ENCODE measurements at regions not wholly inside any gene's neighbourhood (a gene's known extent, or its start where the extent isn't known, plus 50 kb on each side); places are given as distances from the start of the nearest gene placed in this dataset.

DNA sequence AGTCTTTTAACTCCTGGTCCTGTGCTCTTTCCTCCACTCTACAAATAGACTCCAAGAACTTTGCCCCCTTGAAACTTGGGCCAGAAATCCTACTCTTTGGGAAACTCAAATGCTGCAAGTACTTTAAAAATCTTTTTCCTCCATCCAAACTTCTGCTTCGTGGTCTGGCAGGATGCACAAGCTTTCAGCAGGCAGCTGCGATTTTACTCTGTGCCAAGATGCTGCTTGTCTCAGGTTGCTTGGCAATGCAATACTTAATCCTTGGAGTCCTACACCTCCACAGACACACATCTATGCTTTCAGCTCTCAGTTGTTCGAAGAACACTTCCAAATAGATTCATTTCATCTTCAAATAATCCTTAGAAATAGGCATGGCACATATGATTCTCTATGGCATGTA is 435.3 kb upstream of the USP24 start:
- DNase-seq (ENCODE audit: low read depth in 1 of 2, low spot score in 1 of 2): no peak

DNA sequence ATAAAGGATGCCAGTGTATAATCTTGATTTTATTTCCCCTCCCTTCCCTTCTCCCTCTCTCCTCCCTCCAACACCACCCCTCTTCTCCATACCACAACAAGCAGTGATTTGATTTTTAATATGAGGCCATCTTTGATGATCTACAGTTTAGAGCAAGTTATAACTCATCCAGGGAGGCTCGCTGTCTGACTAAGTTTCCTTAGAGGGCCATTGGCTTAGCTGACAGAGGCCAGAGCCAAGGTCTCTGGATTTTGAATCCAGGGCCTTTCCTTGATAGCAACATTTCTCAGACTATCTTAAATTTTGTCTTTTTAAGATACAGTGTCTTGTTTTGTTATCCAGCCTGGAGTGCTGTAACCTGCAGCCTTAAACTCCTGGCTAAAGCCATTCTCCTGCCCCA is 431.0 kb upstream of the USP24 start:
- no peak for DNase-seq (ENCODE audit: low read depth in 1 of 2, low spot score in 1 of 2)

DNA sequence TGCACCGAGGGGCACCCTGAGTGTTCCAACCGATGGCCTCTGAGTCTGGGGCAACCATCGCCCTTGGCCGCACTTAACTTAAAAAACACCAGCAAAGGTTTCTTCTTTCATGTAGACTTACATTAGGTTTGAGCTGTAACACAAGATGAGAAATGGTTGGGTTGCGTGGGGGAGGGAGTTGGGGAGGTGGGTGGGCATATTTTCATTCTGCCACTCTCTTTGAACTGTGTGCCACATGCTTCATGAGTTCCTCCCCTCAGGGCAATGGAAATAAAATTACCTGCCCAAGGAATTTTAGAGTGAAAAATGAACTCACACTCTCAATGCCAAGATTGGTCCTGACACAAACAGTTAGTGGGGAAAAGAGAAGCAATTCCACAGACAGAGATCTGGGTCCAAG is 430.1 kb upstream of the USP24 start:
- no peak for DNase-seq (ENCODE audit: low read depth in 1 of 2, low spot score in 1 of 2)

DNA sequence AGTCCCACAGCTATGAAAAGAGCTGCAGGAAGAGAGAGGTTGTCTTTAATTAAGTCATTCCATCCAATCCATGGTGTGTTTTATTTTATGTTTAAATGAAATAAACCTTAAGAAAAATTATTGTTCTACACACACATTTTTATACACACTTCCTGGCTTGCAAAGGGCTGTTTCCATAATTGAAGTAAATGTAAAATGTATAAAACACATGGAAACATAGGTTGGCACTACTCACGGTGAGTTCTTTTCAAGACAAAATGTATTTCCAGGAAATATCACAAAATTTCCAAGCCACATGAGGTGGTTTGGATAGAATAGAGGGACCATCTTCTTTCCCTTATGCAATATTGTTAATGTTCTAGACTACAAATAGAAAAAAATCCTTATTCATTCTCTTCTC is 426.8 kb upstream of the USP24 start:
- DNase-seq (ENCODE audit: low read depth in 1 of 2, low spot score in 1 of 2): no peak

DNA sequence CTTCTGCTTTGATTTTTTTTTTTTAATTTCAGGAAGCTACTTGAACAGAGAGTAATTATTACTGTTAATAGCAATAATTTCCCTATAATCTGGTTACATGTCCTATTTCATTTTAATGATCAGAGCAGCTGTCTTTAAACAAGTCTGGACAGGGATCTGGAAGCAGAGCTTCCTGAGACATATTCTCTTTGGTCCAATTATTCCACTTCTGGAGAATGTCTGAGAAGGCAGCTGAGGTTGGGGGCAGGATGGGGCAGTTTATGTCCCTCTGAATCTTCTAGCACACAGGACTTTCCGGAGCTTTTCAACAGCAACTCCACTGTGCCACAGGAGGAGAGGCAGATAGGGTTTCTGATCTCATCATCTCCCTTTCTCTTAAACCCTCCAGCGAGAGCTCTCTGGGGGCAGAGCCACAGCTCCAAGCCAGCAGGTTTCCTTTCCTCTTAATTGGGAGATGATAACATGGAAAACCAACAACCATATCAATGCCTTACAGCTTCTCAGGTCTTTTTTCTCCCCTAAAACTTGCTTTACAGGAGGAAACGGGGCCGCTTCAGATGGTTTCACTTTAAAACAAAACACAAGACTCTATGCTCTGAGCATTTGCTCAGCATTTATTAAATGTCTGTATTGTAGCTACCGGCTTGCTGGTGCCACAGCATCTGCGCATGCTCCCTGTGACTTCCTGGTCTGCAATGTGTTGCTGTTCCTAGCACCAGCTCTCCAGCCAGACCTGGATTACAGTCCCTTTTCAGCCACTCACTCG is 425.7 kb upstream of the USP24 start:
- peak in 1 of 2 donors; percentile 2 for DNase-seq (ENCODE audit: low read depth in 1 of 2, low spot score in 1 of 2)

DNA sequence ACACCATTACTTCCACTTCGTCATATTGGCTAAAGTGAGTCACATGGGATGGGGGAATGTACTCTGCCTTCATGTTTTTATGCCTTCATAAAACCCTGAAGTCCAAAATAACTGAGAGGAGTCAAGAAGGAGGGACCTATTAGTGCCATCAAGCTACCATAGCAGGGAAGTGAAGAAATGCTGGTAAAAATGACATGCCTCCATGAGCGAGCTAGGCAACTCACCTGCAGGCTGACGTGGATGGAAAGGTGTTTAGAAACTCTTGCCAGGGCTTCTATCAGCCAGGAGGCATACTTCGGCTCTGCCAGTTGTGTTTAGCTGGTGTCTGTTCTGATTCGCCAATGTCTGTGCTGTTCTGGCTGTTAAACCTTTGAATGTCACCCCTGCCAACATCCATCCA is 424.4 kb upstream of the USP24 start:
- DNase-seq (ENCODE audit: low read depth in 1 of 2, low spot score in 1 of 2): no peak

DNA sequence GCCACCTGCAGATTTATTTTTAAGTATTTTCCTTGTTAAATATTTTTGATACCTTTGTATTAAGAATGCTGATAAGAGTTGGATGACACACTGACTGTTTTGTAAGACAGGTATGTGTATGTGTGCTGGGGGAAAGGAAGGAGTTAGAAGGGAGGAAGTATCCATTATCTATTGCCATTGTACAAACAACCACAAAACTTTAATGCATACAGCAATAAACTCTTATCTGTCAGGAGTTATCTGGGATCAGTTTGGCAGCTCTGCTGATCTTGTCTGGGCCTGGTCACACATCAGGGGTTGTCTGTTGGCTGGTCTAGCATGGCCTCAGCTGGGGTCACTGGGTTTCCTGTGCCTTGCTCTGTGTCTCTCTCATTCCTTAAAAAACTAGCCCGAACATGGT is 423.9 kb upstream of the USP24 start:
- DNase-seq (ENCODE audit: low read depth in 1 of 2, low spot score in 1 of 2): no peak

DNA sequence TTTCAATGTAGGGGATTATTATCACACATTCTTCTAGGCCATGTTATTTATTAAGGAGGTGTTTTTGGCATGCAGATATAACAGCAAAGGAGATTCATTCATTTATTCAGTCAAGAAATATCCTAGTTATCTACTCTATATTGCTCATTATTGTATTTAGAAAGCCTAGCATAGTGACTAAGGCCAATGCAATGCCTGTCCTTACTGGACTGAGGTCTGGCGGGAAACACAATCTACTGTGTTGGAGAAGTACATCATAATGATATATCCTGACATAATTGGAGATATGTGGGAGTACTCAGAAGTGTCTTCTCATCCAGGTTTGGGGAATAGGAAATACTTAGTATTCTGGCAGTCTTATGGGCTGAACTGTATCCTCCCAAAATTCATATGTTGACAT is 421.5 kb upstream of the USP24 start:
- no peak for DNase-seq (ENCODE audit: low read depth in 1 of 2, low spot score in 1 of 2)

DNA sequence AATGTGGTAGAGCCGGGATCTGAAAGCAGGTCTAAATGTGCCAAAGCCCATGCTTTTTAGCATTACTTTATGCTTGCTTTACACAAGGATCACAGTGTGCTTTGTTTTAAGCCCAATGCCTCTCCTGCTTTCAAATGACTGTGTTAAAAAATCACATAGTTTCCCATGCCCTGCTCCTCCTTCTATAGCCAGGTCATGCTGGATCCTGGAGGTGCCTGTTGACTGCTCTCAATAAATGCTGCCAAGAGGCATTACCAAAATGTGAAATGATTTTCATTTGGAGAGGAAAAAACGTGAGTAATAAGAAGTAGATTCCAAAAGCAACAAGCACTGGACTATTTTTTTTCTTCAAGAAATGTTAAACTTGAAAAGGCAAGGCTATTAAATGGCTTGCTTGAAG is 420.7 kb upstream of the USP24 start:
- DNase-seq (ENCODE audit: low read depth in 1 of 2, low spot score in 1 of 2): no peak

DNA sequence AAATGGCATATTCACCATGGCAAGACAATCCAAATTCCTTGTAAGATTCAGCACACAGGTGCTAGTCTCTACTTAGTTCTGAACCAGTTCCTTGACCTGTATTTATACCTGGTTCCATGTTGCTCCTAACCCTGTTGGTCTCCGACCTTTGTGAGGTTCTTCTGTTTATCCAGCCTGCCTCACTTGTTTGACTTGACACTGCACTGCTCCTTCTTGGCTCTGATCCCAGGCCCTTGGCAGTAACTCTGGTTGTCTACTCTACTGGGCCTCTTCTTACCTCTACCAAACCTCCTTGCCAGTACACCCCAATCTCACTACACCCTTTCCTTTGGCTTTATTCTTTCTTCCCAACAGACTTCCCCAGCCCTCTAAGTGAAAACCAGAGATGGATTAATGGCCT is 419.4 kb upstream of the USP24 start:
- DNase-seq (ENCODE audit: low read depth in 1 of 2, low spot score in 1 of 2): no peak

DNA sequence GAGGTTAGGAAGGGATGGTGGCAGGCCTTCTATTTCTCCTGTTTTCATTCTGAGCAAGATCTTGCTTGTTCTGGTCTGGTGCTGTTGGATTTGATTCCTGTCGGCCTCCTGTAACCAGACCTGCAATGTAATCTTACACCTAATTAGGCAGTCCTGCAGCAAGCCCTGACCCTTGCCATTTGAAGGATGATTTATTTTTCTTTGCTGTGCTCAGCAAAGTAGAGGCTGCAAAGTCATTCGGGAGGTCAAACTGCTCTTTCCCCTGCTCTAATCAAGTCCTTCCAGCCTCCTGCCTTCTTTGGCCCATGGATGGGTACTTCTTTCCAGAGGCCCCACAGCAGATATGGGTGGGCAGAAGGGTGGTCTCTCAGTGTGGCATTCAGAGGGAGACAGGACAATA is 417.7 kb upstream of the USP24 start:
- no peak for DNase-seq (ENCODE audit: low read depth in 1 of 2, low spot score in 1 of 2)

DNA sequence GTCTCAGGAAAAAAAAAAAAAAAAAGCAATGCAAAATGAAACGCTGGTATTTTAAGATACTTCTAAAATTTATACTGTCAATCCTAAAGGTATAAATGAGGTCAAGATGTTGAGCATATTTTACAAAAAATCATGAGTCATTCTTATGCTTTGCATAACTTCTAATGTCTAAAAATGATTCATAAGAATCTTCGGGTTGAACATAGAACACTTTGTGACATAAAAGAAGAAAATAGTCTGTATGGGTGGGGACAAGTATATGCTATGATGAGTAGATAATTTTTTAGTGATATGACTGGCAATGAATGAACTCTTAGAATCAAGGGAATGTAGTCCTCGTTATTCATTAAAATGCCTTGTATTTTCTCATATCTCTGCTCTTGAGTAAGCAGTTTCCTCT is 416.9 kb upstream of the USP24 start:
- DNase-seq (ENCODE audit: low read depth in 1 of 2, low spot score in 1 of 2): no peak

DNA sequence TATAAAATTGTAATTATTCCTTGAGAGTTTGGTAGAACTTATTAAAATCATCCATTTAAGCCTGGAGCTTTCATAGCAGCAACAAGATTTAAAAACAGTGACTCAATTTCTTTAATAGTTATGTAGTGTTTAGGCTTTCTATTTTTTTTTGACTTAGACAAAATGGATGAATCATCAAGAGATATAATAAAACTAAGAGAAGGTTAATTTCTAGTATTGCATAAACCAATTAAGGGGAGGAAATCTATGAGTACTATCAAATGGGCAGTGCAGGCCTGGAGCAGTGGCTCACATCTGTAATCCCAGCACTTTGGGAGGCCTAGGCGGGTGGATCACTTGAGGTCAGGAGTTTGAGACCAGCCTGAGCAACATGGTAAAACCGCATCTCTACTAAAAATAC is 416.3 kb upstream of the USP24 start:
- no peak for DNase-seq (ENCODE audit: low read depth in 1 of 2, low spot score in 1 of 2)

DNA sequence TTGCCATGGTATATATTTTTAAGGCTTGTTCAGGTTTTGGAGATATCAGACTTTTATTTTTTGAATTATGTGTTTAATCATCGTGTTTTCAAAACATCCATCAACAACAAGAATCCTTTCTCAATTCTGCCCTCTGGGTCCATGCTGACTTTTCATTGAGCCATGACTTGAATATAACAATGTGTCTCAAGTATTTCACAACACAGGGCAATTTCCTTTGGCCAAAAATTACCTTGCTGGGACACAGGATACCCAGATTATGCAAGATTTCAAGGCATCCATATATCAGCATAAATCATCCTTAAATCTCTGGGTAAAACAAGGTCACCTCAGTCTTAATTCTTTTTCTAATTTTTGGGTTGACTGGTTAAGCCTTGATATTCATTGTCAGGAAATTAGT is 411.2 kb upstream of the USP24 start:
- DNase-seq (ENCODE audit: low read depth in 1 of 2, low spot score in 1 of 2): no peak

DNA sequence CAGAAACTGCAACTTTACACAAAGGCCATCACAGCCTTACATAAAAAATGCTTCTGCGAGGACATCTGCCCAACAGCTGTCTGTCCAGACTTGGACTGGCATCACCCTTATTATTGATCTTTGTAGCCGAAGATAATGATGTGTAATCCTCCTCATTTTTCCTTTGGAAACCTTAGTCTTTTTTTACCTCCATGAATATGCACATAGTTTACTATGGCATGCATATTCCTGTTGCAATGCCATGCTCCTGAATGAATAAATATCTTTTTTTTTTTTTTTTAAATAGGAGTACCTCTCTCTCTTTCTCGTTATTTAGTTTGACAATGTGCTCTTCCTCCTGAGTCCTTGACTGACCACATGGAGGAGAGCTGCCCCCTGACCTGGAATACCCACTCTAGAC is 409.6 kb upstream of the USP24 start:
- no peak for DNase-seq (ENCODE audit: low read depth in 1 of 2, low spot score in 1 of 2)

DNA sequence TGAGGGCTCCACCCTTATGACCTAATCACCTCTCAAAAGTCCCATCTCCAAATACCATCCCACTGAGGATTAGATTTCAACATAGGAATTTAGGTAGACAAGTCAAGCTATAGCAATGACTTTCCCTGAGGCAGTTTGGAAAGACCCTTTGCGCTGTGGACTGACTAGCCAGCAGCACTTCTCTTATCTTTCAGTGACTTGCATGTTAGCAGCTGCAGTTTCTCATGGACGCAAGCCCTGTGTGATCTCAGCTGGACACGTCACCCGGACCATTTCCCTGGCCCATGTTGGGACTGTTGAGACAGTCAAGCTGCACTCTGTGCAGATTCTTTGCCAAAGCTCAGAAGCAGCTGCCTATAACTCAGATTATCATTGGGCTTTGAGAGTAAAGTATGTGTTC is 408.1 kb upstream of the USP24 start:
- no peak for DNase-seq (ENCODE audit: low read depth in 1 of 2, low spot score in 1 of 2)

DNA sequence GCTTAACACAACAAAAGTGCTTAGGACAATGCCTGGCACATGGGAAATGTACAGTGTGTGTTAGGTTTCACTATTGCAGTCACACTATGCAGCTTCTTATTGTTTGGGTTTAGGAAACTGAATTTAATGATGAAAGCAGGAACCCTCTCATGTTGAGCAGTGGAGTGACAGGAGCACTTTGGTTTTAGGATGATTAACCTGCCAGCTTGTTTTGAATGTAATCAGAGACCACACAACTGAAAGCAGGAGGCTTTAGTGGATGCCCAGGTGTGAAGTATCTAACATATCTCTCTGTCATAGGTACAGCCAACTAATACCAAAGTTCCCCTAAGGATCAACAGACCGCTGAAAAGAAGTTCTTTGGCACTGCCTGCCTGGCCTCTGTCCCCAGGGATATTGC is 406.9 kb upstream of the USP24 start:
- DNase-seq (ENCODE audit: low read depth in 1 of 2, low spot score in 1 of 2): no peak

DNA sequence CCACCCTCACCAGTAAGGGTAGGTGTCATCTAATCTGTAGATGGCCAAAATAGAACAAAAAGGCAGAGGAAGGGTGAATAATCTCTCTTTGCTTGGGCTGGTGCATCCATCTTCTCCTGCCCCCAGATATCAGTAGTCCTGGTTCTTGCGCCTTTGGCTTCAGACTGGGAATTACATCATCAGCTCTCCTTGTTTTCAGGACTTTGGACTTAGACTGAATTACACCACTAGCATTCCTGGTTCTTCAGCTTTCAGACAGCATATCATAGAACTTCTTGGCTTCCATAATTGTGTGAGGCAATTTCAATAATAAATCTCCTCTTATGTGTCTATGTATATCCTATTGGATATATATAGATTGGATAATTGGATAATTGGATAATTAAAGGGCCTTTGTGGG is 403.0 kb upstream of the USP24 start:
- no peak for DNase-seq (ENCODE audit: low read depth in 1 of 2, low spot score in 1 of 2)

DNA sequence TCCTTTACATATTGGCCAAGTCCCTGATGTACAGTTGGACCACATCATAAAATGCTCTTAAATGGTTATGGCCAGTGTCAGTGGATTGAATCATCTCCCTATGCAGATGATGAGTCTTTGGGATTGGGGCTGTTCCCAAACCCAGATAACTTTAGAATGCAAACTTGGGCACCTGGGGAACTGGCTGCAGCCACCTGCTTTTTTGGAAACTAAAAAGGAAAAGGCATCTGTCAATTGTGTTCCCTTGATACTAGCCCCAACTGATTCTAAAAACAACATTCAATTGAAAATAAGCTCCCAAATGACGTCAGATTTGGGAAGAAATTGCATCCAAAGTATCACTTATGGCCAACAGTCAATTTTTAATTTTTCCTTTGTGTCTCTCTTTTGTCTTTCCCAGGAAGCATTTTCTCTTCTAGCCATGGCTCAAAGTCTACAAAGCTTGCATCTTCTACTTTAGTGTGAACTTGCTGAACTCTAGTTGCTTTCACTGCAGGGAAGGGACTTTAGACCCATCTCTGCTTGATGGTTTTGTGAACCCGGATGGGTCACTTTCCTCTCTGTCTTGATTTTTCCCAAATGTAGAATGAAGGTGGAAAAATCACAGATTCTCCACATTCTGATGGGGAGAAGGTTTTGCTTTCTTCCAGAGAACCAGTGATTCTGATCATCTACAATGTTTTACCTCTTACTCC is 402.3 kb upstream of the USP24 start:
- DNase-seq (ENCODE audit: low read depth in 1 of 2, low spot score in 1 of 2): no peak

DNA sequence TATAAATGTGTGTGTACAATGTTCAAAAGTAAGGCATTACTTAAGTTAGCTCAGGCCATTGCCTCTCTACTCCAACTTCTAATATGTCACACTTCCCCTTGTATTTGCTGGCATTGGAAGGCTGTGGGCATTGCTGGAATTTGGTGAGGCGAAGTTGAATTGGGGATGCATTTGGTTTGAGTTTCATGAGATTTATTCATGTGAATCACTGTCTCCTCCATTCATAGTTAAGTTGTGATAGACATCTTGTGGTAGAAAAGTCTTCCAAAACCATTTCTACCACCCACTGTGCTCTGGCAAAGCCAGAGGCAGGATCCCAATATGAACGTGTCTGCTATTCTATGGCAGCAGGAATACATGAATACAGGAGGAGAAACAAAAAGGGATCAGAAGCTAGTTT is 397.8 kb upstream of the USP24 start:
- DNase-seq (ENCODE audit: low read depth in 1 of 2, low spot score in 1 of 2): no peak

DNA sequence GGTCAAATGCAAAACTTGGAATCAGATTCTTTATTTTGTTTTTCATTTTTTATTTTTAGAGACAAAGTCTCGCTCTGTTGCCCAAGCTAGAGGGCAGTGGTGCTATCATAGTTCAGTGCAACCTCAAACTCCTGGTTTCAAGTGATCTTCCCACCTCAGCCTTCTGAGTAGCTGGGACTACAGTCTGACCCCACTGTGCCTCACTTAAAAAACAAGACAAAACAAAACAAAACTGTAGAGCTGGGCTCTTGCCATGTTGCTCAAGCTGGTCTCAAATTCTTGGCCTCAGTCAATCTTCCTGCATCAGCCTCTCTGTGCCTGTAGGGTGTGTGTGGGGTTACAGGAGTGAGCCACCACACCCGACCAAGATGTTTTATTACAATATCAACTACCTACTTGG is 396.0 kb upstream of the USP24 start:
- no peak for DNase-seq (ENCODE audit: low read depth in 1 of 2, low spot score in 1 of 2)

DNA sequence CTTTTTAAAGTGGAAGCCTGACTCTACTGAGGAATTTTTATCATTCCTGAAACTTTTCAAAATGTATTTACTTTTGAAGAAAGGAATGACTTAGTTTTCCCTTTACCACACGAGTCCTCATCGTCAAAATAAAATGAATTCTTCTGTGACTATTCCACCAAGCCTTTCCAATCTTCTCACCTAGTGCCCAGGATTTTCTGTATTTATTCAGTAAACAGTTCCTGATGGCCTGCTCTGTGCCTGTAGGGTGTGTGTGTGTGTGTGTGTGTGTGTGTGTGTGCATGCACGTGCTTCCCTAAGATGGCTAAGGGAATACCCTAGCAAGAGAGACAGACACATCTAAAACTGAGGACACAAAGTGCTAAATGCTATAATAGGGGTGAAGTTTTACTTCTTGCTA is 395.0 kb upstream of the USP24 start:
- no peak for DNase-seq (ENCODE audit: low read depth in 1 of 2, low spot score in 1 of 2)

DNA sequence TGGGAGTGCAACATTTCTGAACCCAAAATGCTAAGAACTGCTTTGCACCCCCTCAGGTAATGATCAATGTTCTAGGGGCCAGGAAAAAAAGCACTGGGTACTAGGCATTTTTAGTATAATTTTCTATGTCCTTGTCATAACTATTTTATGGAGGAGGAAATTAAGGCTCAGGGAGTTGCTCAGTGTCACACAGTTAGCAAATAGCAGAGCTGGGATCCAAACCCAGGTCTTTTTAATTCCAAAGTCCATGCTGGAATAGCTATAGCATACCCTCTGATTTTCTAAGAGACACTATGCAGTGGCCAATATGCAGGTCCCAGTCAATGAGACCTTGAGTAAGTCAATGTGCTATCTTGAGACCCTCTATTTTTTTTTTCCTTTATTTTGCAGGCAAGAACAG is 394.5 kb upstream of the USP24 start:
- no peak for DNase-seq (ENCODE audit: low read depth in 1 of 2, low spot score in 1 of 2)
